Right cardiac atrium (tissue), 5 donors: ENCODE measurements at regions not wholly inside any gene's neighbourhood (a gene's known extent, or its start where the extent isn't known, plus 50 kb on each side); places are given as distances from the start of the nearest gene placed in this dataset.
A peak's percentile ranks its signal among the peaks of the same experiment; 100 is the strongest.

ENCODE experiments used
- ATAC-seq, 2 donors: fragments of 200-7000 bp; cut with Tn5 transposase; one replicate each; pipeline versions ENCODE4 v1.8.0 to v1.9.1; 2020; ENCODE audit warnings: moderate library complexity in 2 of 2, mild to moderate bottlenecking in 1 of 2
- DNase-seq, 3 donors: peaks; one replicate each; pipeline ENCODE4 v3.0.0-alpha.2; 2020
- H3K27ac ChIP-seq: one replicate; pipeline ENCODE4 v1.5.1; 2013; ENCODE audit warnings: mild to moderate bottlenecking, low read length, control low read depth, moderate library complexity
- H3K27me3 ChIP-seq: one replicate; pipeline ENCODE4 v1.6.1; 2013; ENCODE audit not compliant: control insufficient read depth, insufficient read depth
- H3K4me1 ChIP-seq: one replicate; pipeline ENCODE4 v1.6.1; 2013; ENCODE audit warnings: low read length; ENCODE audit not compliant: control insufficient read depth, insufficient read depth
- H3K4me3 ChIP-seq: one replicate; pipeline ENCODE4 v1.5.1; 2013; ENCODE audit warnings: low read length, control low read depth
- H3K9me3 ChIP-seq: one replicate; pipeline ENCODE4 v1.6.1; 2013; ENCODE audit warnings: low read length; ENCODE audit not compliant: control insufficient read depth
- WGBS: extraction: QIAGEN DNeasy Blood & Tissue Kit; methylation state at CpG from one replicate; pipeline ENCODE4 v1.1.7; 2013; 5-methylcytosine and 5-hydroxymethylcytosine counted together
- intact Hi-C, 4 donors: fragments of 100-400 bp; cut with DNase I; formaldehyde crosslinking; loops; one replicate each; pipeline versions ENCODE4 v1.11.0 to v1.14.0; 2022 to 2023
- donor health status: healthy with polysubstance abuse.
- donor health status: DM: no; HTN: yes; CAD: no.
- donor health status: DM: no; HTN: no; CAD: no.
- donor health status: DM: no; HTN: yes; CAD: no; lungs with severe emphysema.
- donor health status: DM: yes; HTN: yes; CAD: no.

- WGBS, result 33% methylated on average over 3 of the region's 3 CpGs
- H3K9me3 ChIP-seq, result no peaks in the 10 kb centered on the region
- H3K4me1 ChIP-seq, result no peaks in the 10 kb centered on the region
- intact Hi-C loops, result no loop called here
- no peak for ATAC-seq
- H3K27me3 ChIP-seq, result no peaks in the 10 kb centered on the region
- no peak overlapping the region for H3K4me3 ChIP-seq
- DNase-seq, result no peak
- H3K27ac ChIP-seq, result no peak overlapping the region
Measured at GRCh38 chr5:113800686-113801085, 287.2 kb downstream of the YTHDC2 start.

GRCh38 chr5:113804264-113804663, 290.8 kb downstream of the YTHDC2 start:
- ATAC-seq (no peak), DNase-seq (no peak)
- no peak overlapping the region for H3K27ac ChIP-seq
- no peaks in the 10 kb centered on the region for H3K27me3 ChIP-seq
- intact Hi-C loops, result no loop called here
- 73% methylated on average over 4 of the region's 4 CpGs for WGBS
- H3K4me3 ChIP-seq, result no peak overlapping the region
- no peaks in the 10 kb centered on the region for H3K9me3 ChIP-seq
- H3K4me1 ChIP-seq, result no peaks in the 10 kb centered on the region

GRCh38 chr5:113804943-113805342, 291.4 kb downstream of the YTHDC2 start:
- Histone ChIP-seq H3K9me3 (no peaks in the 10 kb centered on the region), H3K27me3 (no peaks in the 10 kb centered on the region), H3K4me1 (no peaks in the 10 kb centered on the region), H3K27ac (no peak overlapping the region), H3K4me3 (no peak overlapping the region)
- WGBS, result 93% methylated on average over 6 of the region's 6 CpGs
- ATAC-seq (no peak), DNase-seq (no peak)
- intact Hi-C loops, result no loop called here

GRCh38 chr5:113806250-113806649, 292.8 kb downstream of the YTHDC2 start:
- peak overlapping the region; percentile 9 for H3K4me3 ChIP-seq
- WGBS, result 12% methylated on average over 3 of the region's 3 CpGs

GRCh38 chr5:113806904-113807303, 293.4 kb downstream of the YTHDC2 start:
- H3K4me3 ChIP-seq, result no peak overlapping the region
- H3K4me1 ChIP-seq, result no peaks in the 10 kb centered on the region
- peak; percentile 66 to 80 for ATAC-seq
- H3K9me3 ChIP-seq, result no peaks in the 10 kb centered on the region
- 42% methylated on average over 3 of the region's 3 CpGs for WGBS
- intact Hi-C loops, result no loop called here
- DNase-seq, result peak; percentile 24 to 55 (median 27)
- no peak overlapping the region for H3K27ac ChIP-seq
- H3K27me3 ChIP-seq, result no peaks in the 10 kb centered on the region

More at GRCh38 chr5:113806250-113806649, 292.8 kb downstream of the YTHDC2 start:
- no peaks in the 10 kb centered on the region for H3K9me3 ChIP-seq
- DNase-seq (no peak), ATAC-seq (peak in 1 of 2 donors; percentile 22)
- intact Hi-C loops, result no loop called here
- no peak overlapping the region for H3K27ac ChIP-seq
- H3K4me1 ChIP-seq, result no peaks in the 10 kb centered on the region
- H3K27me3 ChIP-seq, result no peaks in the 10 kb centered on the region

GRCh38 chr5:113807427-113807991, 294.0 kb downstream of the YTHDC2 start:
- H3K27me3 ChIP-seq, result no peaks in the 10 kb centered on the region
- no peak overlapping the region for H3K4me3 ChIP-seq
- intact Hi-C loops, result no loop called here
- no peaks in the 10 kb centered on the region for H3K4me1 ChIP-seq
- H3K9me3 ChIP-seq, result no peaks in the 10 kb centered on the region
- DNase-seq (peak in 1 of 3 donors; percentile 9), ATAC-seq (peak; percentile 55 to 73)
- no peak overlapping the region for H3K27ac ChIP-seq
- WGBS, result 31% methylated on average over 7 of the region's 7 CpGs

GRCh38 chr5:113808956-113809355, 295.5 kb downstream of the YTHDC2 start:
- no peaks in the 10 kb centered on the region for H3K27me3 ChIP-seq
- WGBS, result 57% methylated on average over 1 of the region's 1 CpG
- DNase-seq (no peak), ATAC-seq (no peak)
- H3K9me3 ChIP-seq, result no peaks in the 10 kb centered on the region
- no peak overlapping the region for H3K27ac ChIP-seq
- H3K4me3 ChIP-seq, result no peak overlapping the region
- H3K4me1 ChIP-seq, result no peaks in the 10 kb centered on the region
- intact Hi-C loops, result no loop called here

- Histone ChIP-seq H3K27me3 (no peaks in the 10 kb centered on the region), H3K9me3 (no peaks in the 10 kb centered on the region), H3K27ac (no peak overlapping the region), H3K4me3 (no peak overlapping the region), H3K4me1 (no peaks in the 10 kb centered on the region)
- no peak for DNase-seq
- intact Hi-C loops, result no loop called here
- ATAC-seq, result no peak
- WGBS, result 71% methylated on average over 2 of the region's 2 CpGs
Measured at GRCh38 chr5:113809626-113810025, 296.1 kb downstream of the YTHDC2 start.

- H3K4me3 ChIP-seq, result no peak overlapping the region
- intact Hi-C loops, result no loop called here
- no peak for ATAC-seq
Measured at GRCh38 chr5:113813466-113813865, 300.0 kb downstream of the YTHDC2 start.

GRCh38 chr5:113817683-113818082, 304.2 kb downstream of the YTHDC2 start:
- no peaks in the 10 kb centered on the region for H3K4me1 ChIP-seq
- 85% methylated on average over 3 of the region's 3 CpGs for WGBS
- no peaks in the 10 kb centered on the region for H3K27me3 ChIP-seq
- H3K9me3 ChIP-seq, result no peaks in the 10 kb centered on the region
- no peak for DNase-seq
- H3K4me3 ChIP-seq, result no peak overlapping the region
- no peak overlapping the region for H3K27ac ChIP-seq
- intact Hi-C loops, result no loop called here
- ATAC-seq, result no peak

More at GRCh38 chr5:113813466-113813865, 300.0 kb downstream of the YTHDC2 start:
- Histone ChIP-seq H3K9me3 (no peaks in the 10 kb centered on the region), H3K27me3 (no peaks in the 10 kb centered on the region), H3K4me1 (no peaks in the 10 kb centered on the region), H3K27ac (no peak overlapping the region)
- DNase-seq, result no peak

- DNase-seq (no peak), ATAC-seq (no peak)
- 65% methylated on average over 3 of the region's 3 CpGs for WGBS
- Histone ChIP-seq H3K4me3 (no peak overlapping the region), H3K27me3 (no peaks in the 10 kb centered on the region), H3K27ac (no peak overlapping the region), H3K4me1 (no peaks in the 10 kb centered on the region), H3K9me3 (no peaks in the 10 kb centered on the region)
- intact Hi-C loops, result no loop called here
Measured at GRCh38 chr5:113823696-113824095, 310.2 kb downstream of the YTHDC2 start.

GRCh38 chr5:113824307-113824706, 310.8 kb downstream of the YTHDC2 start:
- no peak for ATAC-seq
- intact Hi-C loops, result no loop called here
- DNase-seq, result no peak
- no peaks in the 10 kb centered on the region for H3K4me1 ChIP-seq
- no peaks in the 10 kb centered on the region for H3K27me3 ChIP-seq
- H3K4me3 ChIP-seq, result no peak overlapping the region
- no peak overlapping the region for H3K27ac ChIP-seq
- no peaks in the 10 kb centered on the region for H3K9me3 ChIP-seq
- 54% methylated on average over 2 of the region's 2 CpGs for WGBS
